ENCODE measurements at regions not wholly inside any gene's neighbourhood (a gene's known extent, or its start where the extent isn't known, plus 50 kb on each side); places are given as distances from the start of the nearest gene placed in this dataset.
A peak's percentile ranks its signal among the peaks of the same experiment; 100 is the strongest.

GRCh38 chr5:158406884-158407823 is 548.2 kb upstream of the CLINT1 start:
- POLR2A ChIA-PET: interaction anchor here (0.9 kb wide), 1 partner anchor 22 kb away, joined by 3 read pairs; no protein-coding TSS in a partner anchor
- no peak for TF ChIP-seq CTCF (IDR thresholded peaks at IDR 0.05; ENCODE audit: insufficient read depth, low read length, missing control alignments)
- no peak overlapping the region for H3K4me3 ChIP-seq (ENCODE audit: low read depth, low read length)
- CTCF ChIA-PET: interaction anchor here (1.0 to 1.8 kb wide), 3 partner anchors 10 to 699 kb away, joined by 3 read pairs; no protein-coding TSS in a partner anchor
- peak; percentile 41 for DNase-seq (ENCODE audit: low read depth, low spot score)

- no peak for DNase-seq (ENCODE audit: low read depth, low spot score)
- ChIA-PET POLR2A (no interaction called here), CTCF (no interaction called here)
- no peak overlapping the region for H3K4me3 ChIP-seq (ENCODE audit: low read depth, low read length)
- TF ChIP-seq CTCF (IDR thresholded peaks at IDR 0.05; ENCODE audit: insufficient read depth, low read length, missing control alignments): no peak
These were observed 539.6 kb upstream of the CLINT1 start for GRCh38 chr5:158398360-158399201.

- CTCF ChIA-PET: interaction anchor here (1.5 kb wide), 1 partner anchor 10 kb away, joined by 3 read pairs; no protein-coding TSS in a partner anchor
- no peak for DNase-seq (ENCODE audit: low read depth, low spot score)
- no peak overlapping the region for H3K4me3 ChIP-seq (ENCODE audit: low read depth, low read length)
- TF ChIP-seq CTCF (IDR thresholded peaks at IDR 0.05; ENCODE audit: insufficient read depth, low read length, missing control alignments): no peak
- POLR2A ChIA-PET: no interaction called here
These were observed 538.3 kb upstream of the CLINT1 start for GRCh38 chr5:158397278-158397677.

- POLR2A ChIA-PET: no interaction called here
- no peak for DNase-seq (ENCODE audit: low read depth, low spot score)
- no peak for TF ChIP-seq CTCF (IDR thresholded peaks at IDR 0.05; ENCODE audit: insufficient read depth, low read length, missing control alignments)
- no peak overlapping the region for H3K4me3 ChIP-seq (ENCODE audit: low read depth, low read length)
- CTCF ChIA-PET: no interaction called here
These were observed 535.2 kb upstream of the CLINT1 start for GRCh38 chr5:158394102-158394501.

DNA sequence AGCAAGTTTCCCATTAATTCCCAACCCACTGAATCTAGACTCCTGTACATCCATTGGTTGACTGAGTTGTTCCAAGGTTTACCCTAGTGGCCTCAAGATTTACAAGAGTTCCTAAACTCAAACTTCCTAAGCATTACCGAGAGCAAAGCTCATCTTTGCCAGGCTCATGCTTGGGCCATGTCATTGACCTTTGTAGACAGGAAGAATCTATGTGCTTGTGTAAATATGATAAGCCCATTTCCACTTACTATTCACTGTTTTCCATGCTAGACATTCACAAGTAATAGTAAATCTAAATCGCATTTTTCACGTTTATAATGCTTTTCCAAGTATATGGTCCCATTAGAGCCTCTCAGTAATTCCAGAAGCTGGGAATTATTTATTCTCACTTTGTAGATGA is 534.5 kb upstream of the CLINT1 start:
- POLR2A ChIA-PET: no interaction called here

More for the DNA sequence above, 534.5 kb upstream of the CLINT1 start:
- TF ChIP-seq CTCF (IDR thresholded peaks at IDR 0.05; ENCODE audit: insufficient read depth, low read length, missing control alignments): no peak
- H3K4me3 ChIP-seq (ENCODE audit: low read depth, low read length): no peak overlapping the region
- CTCF ChIA-PET: no interaction called here
- DNase-seq (ENCODE audit: low read depth, low spot score): no peak
